ENCODE measurements at regions not wholly inside any gene's neighbourhood (a gene's known extent, or its start where the extent isn't known, plus 50 kb on each side); places are given as distances from the start of the nearest gene placed in this dataset.

- H4K20me1 ChIP-seq (ENCODE audit: insufficient read depth, low read length), result no peaks in the 10 kb centered on the region
- no peak overlapping the region for H2AFZ ChIP-seq (ENCODE audit: low read length)
- no peak for TF ChIP-seq EZH2 (IDR thresholded peaks at IDR 0.05; ENCODE audit: borderline replicate concordance, low read length)
- no peaks in the 10 kb centered on the region for H3K4me1 ChIP-seq (ENCODE audit: insufficient read depth, low read length, severe bottlenecking)
- no peaks in the 10 kb centered on the region for H3F3A ChIP-seq (ENCODE audit: insufficient read depth, low read length)
- no peaks in the 10 kb centered on the region for H3K79me2 ChIP-seq (ENCODE audit: insufficient read depth, low read length)
- H3K36me3 ChIP-seq (ENCODE audit: insufficient read depth, low read length), result no peaks in the 10 kb centered on the region
- no peaks in the 10 kb centered on the region for H3K9me3 ChIP-seq (ENCODE audit: low read length)
- no peak overlapping the region for H3K4me3 ChIP-seq (ENCODE audit: low read depth, low read length, poor library complexity, severe bottlenecking)
- no peak overlapping the region for H3K9ac ChIP-seq (ENCODE audit: low read length)
- no peak overlapping the region for H3K27ac ChIP-seq (ENCODE audit: low read depth, low read length, poor library complexity, severe bottlenecking)
- no peaks in the 10 kb centered on the region for H3K9me2 ChIP-seq (ENCODE audit: low read depth, low read length)
- H3K4me2 ChIP-seq (ENCODE audit: low read length), result no peak overlapping the region
- no peaks in the 10 kb centered on the region for H3K27me3 ChIP-seq (ENCODE audit: insufficient read depth, low read length)
These were observed 50.3 kb upstream of the CABCOCO1 start for GRCh38 chr10:61612450-61612849.

GRCh38 chr10:61612009-61612408 lies 50.7 kb upstream of the CABCOCO1 start:
- Histone ChIP-seq H3K9me3 (ENCODE audit: low read length) (no peaks in the 10 kb centered on the region), H3K9me2 (ENCODE audit: low read depth, low read length) (no peaks in the 10 kb centered on the region), H3K36me3 (ENCODE audit: insufficient read depth, low read length) (no peaks in the 10 kb centered on the region), H3K27ac (ENCODE audit: low read depth, low read length, poor library complexity, severe bottlenecking) (no peak overlapping the region), H3K79me2 (ENCODE audit: insufficient read depth, low read length) (no peaks in the 10 kb centered on the region), H2AFZ (ENCODE audit: low read length) (no peak overlapping the region), H3K4me2 (ENCODE audit: low read length) (no peak overlapping the region), H3K4me1 (ENCODE audit: insufficient read depth, low read length, severe bottlenecking) (no peaks in the 10 kb centered on the region), H3K27me3 (ENCODE audit: insufficient read depth, low read length) (no peaks in the 10 kb centered on the region), H3F3A (ENCODE audit: insufficient read depth, low read length) (no peaks in the 10 kb centered on the region), H3K9ac (ENCODE audit: low read length) (no peak overlapping the region), H4K20me1 (ENCODE audit: insufficient read depth, low read length) (no peaks in the 10 kb centered on the region), H3K4me3 (ENCODE audit: low read depth, low read length, poor library complexity, severe bottlenecking) (no peak overlapping the region)
- no peak for TF ChIP-seq EZH2 (IDR thresholded peaks at IDR 0.05; ENCODE audit: borderline replicate concordance, low read length)
- TF ChIP-seq, protein P1, sequence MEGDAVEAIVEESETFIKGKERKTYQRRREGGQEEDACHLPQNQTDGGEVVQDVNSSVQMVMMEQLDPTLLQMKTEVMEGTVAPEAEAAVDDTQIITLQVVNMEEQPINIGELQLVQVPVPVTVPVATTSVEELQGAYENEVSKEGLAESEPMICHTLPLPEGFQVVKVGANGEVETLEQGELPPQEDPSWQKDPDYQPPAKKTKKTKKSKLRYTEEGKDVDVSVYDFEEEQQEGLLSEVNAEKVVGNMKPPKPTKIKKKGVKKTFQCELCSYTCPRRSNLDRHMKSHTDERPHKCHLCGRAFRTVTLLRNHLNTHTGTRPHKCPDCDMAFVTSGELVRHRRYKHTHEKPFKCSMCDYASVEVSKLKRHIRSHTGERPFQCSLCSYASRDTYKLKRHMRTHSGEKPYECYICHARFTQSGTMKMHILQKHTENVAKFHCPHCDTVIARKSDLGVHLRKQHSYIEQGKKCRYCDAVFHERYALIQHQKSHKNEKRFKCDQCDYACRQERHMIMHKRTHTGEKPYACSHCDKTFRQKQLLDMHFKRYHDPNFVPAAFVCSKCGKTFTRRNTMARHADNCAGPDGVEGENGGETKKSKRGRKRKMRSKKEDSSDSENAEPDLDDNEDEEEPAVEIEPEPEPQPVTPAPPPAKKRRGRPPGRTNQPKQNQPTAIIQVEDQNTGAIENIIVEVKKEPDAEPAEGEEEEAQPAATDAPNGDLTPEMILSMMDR (IDR thresholded peaks at IDR 0.05; ENCODE audit: low read length), result no peak

DNA sequence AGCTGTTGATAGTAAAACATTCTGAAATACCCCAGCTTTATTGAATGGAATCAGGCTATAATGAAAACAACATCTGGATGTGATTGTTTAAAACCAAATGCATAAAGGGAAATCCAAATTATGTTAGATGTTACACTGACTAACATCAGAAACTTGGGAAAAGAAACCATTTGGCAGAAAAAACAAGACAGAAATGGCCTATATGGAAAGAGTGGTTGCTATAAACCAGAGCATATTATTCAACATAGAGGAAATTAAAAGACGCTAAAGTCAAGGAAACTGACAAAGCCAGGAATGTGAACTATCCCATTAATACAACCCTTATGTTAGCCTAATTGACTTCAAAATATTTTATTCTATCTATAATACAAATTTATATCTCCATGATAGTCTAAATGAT lies 53.0 kb upstream of the CABCOCO1 start:
- no peak overlapping the region for H3K4me3 ChIP-seq (ENCODE audit: low read depth, low read length, poor library complexity, severe bottlenecking)
- no peak for TF ChIP-seq EZH2 (IDR thresholded peaks at IDR 0.05; ENCODE audit: borderline replicate concordance, low read length)
- TF ChIP-seq, protein P1 (IDR thresholded peaks at IDR 0.05; ENCODE audit: low read length), result no peak
- H3K79me2 ChIP-seq (ENCODE audit: insufficient read depth, low read length), result no peaks in the 10 kb centered on the region
- H3K4me1 ChIP-seq (ENCODE audit: insufficient read depth, low read length, severe bottlenecking), result no peaks in the 10 kb centered on the region
- no peaks in the 10 kb centered on the region for H4K20me1 ChIP-seq (ENCODE audit: insufficient read depth, low read length)
- no peaks in the 10 kb centered on the region for H3K36me3 ChIP-seq (ENCODE audit: insufficient read depth, low read length)
- H3K27me3 ChIP-seq (ENCODE audit: insufficient read depth, low read length), result no peaks in the 10 kb centered on the region
- H3F3A ChIP-seq (ENCODE audit: insufficient read depth, low read length), result no peaks in the 10 kb centered on the region
- H3K4me2 ChIP-seq (ENCODE audit: low read length), result no peak overlapping the region
- H3K9ac ChIP-seq (ENCODE audit: low read length), result no peak overlapping the region
- H2AFZ ChIP-seq (ENCODE audit: low read length), result no peak overlapping the region
- H3K9me3 ChIP-seq (ENCODE audit: low read length), result no peaks in the 10 kb centered on the region
- H3K27ac ChIP-seq (ENCODE audit: low read depth, low read length, poor library complexity, severe bottlenecking), result no peak overlapping the region
- no peaks in the 10 kb centered on the region for H3K9me2 ChIP-seq (ENCODE audit: low read depth, low read length)

DNA sequence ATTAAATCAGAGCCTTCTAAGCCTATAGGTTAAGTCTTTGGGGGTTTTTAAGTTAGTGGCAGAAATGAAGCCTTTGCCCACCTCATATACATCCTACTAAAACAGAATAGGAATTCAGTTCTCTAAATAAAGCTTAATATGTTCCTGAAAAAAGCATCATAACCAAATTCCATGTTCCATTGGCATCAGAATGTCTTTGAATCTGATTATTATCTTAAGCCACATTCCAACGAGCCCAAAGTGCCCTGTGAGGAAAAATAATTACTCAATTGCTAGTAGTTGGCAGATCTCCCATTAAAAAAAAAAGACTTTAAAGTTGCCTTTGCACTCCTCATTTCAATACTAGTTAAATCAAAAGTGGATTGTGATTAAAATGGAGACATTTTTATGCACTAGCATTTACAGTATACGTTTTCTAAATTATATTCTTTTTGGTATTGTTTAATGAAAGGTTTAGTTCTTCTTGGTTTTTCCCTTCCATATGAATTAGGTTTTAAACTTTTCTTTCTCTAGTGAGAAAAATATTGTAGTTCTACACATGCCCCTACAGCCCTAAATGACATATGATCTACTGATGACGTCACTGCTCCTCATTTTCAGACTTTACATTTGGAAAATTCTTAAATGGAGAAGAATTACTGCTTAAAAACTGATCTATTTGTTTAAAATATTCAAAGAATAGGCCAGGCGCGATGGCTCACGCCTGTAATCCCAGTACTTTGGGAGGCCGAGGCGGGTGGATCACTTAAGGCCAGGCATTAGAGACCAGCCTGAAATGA lies 54.3 kb upstream of the CABCOCO1 start:
- no peak overlapping the region for H3K4me3 ChIP-seq (ENCODE audit: low read depth, low read length, poor library complexity, severe bottlenecking)
- no peak overlapping the region for H3K9ac ChIP-seq (ENCODE audit: low read length)
- TF ChIP-seq, protein P1 (IDR thresholded peaks at IDR 0.05; ENCODE audit: low read length), result no peak
- TF ChIP-seq EZH2 (IDR thresholded peaks at IDR 0.05; ENCODE audit: borderline replicate concordance, low read length), result no peak

More for the DNA sequence above, 54.3 kb upstream of the CABCOCO1 start:
- no peaks in the 10 kb centered on the region for H3K79me2 ChIP-seq (ENCODE audit: insufficient read depth, low read length)
- H3F3A ChIP-seq (ENCODE audit: insufficient read depth, low read length), result no peaks in the 10 kb centered on the region
- no peaks in the 10 kb centered on the region for H3K9me3 ChIP-seq (ENCODE audit: low read length)
- no peaks in the 10 kb centered on the region for H3K4me1 ChIP-seq (ENCODE audit: insufficient read depth, low read length, severe bottlenecking)
- H3K4me2 ChIP-seq (ENCODE audit: low read length), result no peak overlapping the region
- H3K27me3 ChIP-seq (ENCODE audit: insufficient read depth, low read length), result no peaks in the 10 kb centered on the region
- no peaks in the 10 kb centered on the region for H4K20me1 ChIP-seq (ENCODE audit: insufficient read depth, low read length)
- no peaks in the 10 kb centered on the region for H3K9me2 ChIP-seq (ENCODE audit: low read depth, low read length)
- no peak overlapping the region for H2AFZ ChIP-seq (ENCODE audit: low read length)
- H3K36me3 ChIP-seq (ENCODE audit: insufficient read depth, low read length), result no peaks in the 10 kb centered on the region
- no peak overlapping the region for H3K27ac ChIP-seq (ENCODE audit: low read depth, low read length, poor library complexity, severe bottlenecking)

Measured in OCI-LY1 (cell line).